IMR-90 (cell line): ENCODE measurements at regions not wholly inside any gene's neighbourhood (a gene's known extent, or its start where the extent isn't known, plus 50 kb on each side); places are given as distances from the start of the nearest gene placed in this dataset.

ENCODE experiments used
- ATAC-seq: fragments of 200-7000 bp; cut with Tn5 transposase; 2 replicates; pipeline ENCODE4 v1.9.1; 2020; ENCODE audit warnings: low read depth, mild to moderate bottlenecking, moderate library complexity
- BruUV-seq: library from RNA; stranded (reverse); fragments of 400-500 nt; replicated peaks from 2 replicates; lab custom pipeline; 2021; lab: Mats Ljungman, UMichigan
- CTCF ChIA-PET: fragments of 300-600 bp; formaldehyde crosslinking; extraction: SDS; loops from one replicate; lab custom pipeline; 2021; ENCODE audit warnings: antibody characterized with exemption; lab: Yijun Ruan, JAX
- POLR2A ChIA-PET: fragments of 300-600 bp; sonication (Branson Sonifier 250); formaldehyde crosslinking; loops from one replicate; lab custom pipeline; 2022; ENCODE audit warnings: antibody characterized with exemption; ENCODE audit not compliant: unreplicated experiment; lab: Charles Lee
- DNase-seq: peaks from one replicate; pipeline ENCODE4 v3.0.0; 2013
- H2AFZ ChIP-seq: replicated peaks from 2 replicates; pipeline ENCODE3; 2013; ENCODE audit warnings: low read length, mild to moderate bottlenecking; ENCODE audit not compliant: poor library complexity
- H2AK5ac ChIP-seq: 2 replicates; pipeline ENCODE4 v1.6.1; 2013; ENCODE audit warnings: low read depth, low read length, inconsistent platforms
- H2AK9ac ChIP-seq: replicated peaks from 2 replicates; pipeline ENCODE3; 2013; ENCODE audit warnings: mild to moderate bottlenecking, low read depth, low read length, moderate library complexity; ENCODE audit not compliant: poor library complexity
- H2BK120ac ChIP-seq: 2 replicates; pipeline ENCODE4 v1.6.1; 2013; ENCODE audit warnings: low read depth, low read length, inconsistent platforms
- H2BK15ac ChIP-seq: 3 replicates; pipeline ENCODE4 v1.6.1; 2013; ENCODE audit warnings: low read depth, low read length, inconsistent platforms
- H2BK20ac ChIP-seq: 2 replicates; pipeline ENCODE4 v1.6.1; 2013; ENCODE audit warnings: low read depth, mild to moderate bottlenecking, inconsistent platforms, low read length, moderate library complexity
- H2BK5ac ChIP-seq: 2 replicates; pipeline ENCODE4 v1.6.1; 2013; ENCODE audit warnings: mild to moderate bottlenecking, low read depth, low read length, inconsistent platforms; ENCODE audit not compliant: poor library complexity, severe bottlenecking
- H3K14ac ChIP-seq: replicated peaks from 2 replicates; pipeline ENCODE4 v1.6.1; 2013; ENCODE audit warnings: low read depth, low read length, inconsistent platforms
- H3K18ac ChIP-seq: 2 replicates; pipeline ENCODE4 v1.6.1; 2013; ENCODE audit warnings: low read depth, low read length, control low read depth
- H3K23ac ChIP-seq: 2 replicates; pipeline ENCODE4 v1.6.1; 2013; ENCODE audit warnings: low read depth, low read length, inconsistent platforms
- H3K27ac ChIP-seq: 2 replicates; pipeline ENCODE4 v1.5.1; 2013; ENCODE audit warnings: mild to moderate bottlenecking, control low read depth, low read length; ENCODE audit not compliant: insufficient read depth
- H3K27me3 ChIP-seq: 2 replicates; pipeline ENCODE4 v1.6.1; 2013; ENCODE audit warnings: low read length; ENCODE audit not compliant: control insufficient read depth, insufficient read depth
- H3K36me3 ChIP-seq: 2 replicates; pipeline ENCODE4 v1.6.1; 2013; ENCODE audit warnings: low read length, mixed read lengths; ENCODE audit not compliant: control insufficient read depth, insufficient read depth
- H3K4ac ChIP-seq: 2 replicates; pipeline ENCODE4 v1.6.1; 2013; ENCODE audit warnings: low read depth, low read length, inconsistent platforms
- H3K4me1 ChIP-seq: 2 replicates; pipeline ENCODE4 v1.6.1; 2013; ENCODE audit warnings: low read length, mixed read lengths; ENCODE audit not compliant: control insufficient read depth, insufficient read depth
- H3K4me2 ChIP-seq: 2 replicates; pipeline ENCODE4 v1.6.1; 2013; ENCODE audit warnings: low read depth, mild to moderate bottlenecking, control low read depth, low read length, moderate library complexity
- H3K4me3 ChIP-seq: 2 replicates; pipeline ENCODE4 v1.5.1; 2013; ENCODE audit warnings: low read depth, mild to moderate bottlenecking, control low read depth, low read length, moderate library complexity; ENCODE audit not compliant: insufficient read depth
- H3K56ac ChIP-seq: 2 replicates; pipeline ENCODE4 v1.6.1; 2013; ENCODE audit warnings: low read length, inconsistent platforms; ENCODE audit not compliant: insufficient read depth; ENCODE audit errors: extremely low read depth
- H3K79me1 ChIP-seq, 2 experiments: 2 replicates each; pipeline ENCODE4 v1.6.1; 2013; ENCODE audit warnings: low read length in 2 of 2, inconsistent platforms in 1 of 2, low read depth in 1 of 2
- H3K9ac ChIP-seq: 2 replicates; pipeline ENCODE4 v1.6.1; 2013; ENCODE audit warnings: low read depth, low read length, control low read depth
- H3K9me1 ChIP-seq: 2 replicates; pipeline ENCODE4 v1.6.1; 2013; ENCODE audit warnings: low read length, inconsistent platforms; ENCODE audit not compliant: insufficient read depth
- H3K9me3 ChIP-seq: 2 replicates; pipeline ENCODE4 v1.6.1; 2013; ENCODE audit warnings: low read length; ENCODE audit not compliant: control insufficient read depth, insufficient read depth
- H4K20me1 ChIP-seq: 2 replicates; pipeline ENCODE4 v1.6.1; 2013; ENCODE audit warnings: low read length, inconsistent platforms; ENCODE audit not compliant: insufficient read depth
- H4K5ac ChIP-seq: 2 replicates; pipeline ENCODE4 v1.6.1; 2013; ENCODE audit warnings: mild to moderate bottlenecking, low read depth, low read length, control low read depth
- H4K8ac ChIP-seq, 2 experiments: 2 replicates each; pipeline ENCODE4 v1.6.1; 2013; ENCODE audit warnings: low read depth in 2 of 2, low read length in 2 of 2, control low read depth in 1 of 2, inconsistent platforms in 1 of 2
- H4K91ac ChIP-seq: 2 replicates; pipeline ENCODE4 v1.6.1; 2013; ENCODE audit warnings: low read depth, low read length, inconsistent platforms; ENCODE audit not compliant: insufficient read depth
- BHLHE40 ChIP-seq: fragments of 150-350 bp; IDR thresholded peaks from 2 replicates; pipeline ENCODE4 v1.6.1; 2016; ENCODE audit warnings: mild to moderate bottlenecking, low read depth, low read length
- CEBPB ChIP-seq: IDR thresholded peaks from 2 replicates; pipeline ENCODE4 v1.6.1; 2012; ENCODE audit warnings: low read depth, low read length, improper control_type of control experiment
- CHD1 ChIP-seq: IDR thresholded peaks from 2 replicates; pipeline ENCODE4 v1.6.1; 2012; ENCODE audit warnings: low read depth, low read length, improper control_type of control experiment
- CTCF ChIP-seq: conservative IDR thresholded peaks from 2 replicates; pipeline ENCODE4 v1.5.1; 2012; ENCODE audit warnings: mild to moderate bottlenecking, low read depth, low read length, improper control_type of control experiment
- ELK1 ChIP-seq: fragments of 150-350 bp; IDR thresholded peaks from 2 replicates; pipeline ENCODE4 v1.6.1; 2016; ENCODE audit warnings: low read depth, mild to moderate bottlenecking, low read length, moderate library complexity, borderline replicate concordance
- FOS ChIP-seq: fragments of 150-350 bp; IDR thresholded peaks from 2 replicates; pipeline ENCODE4 v1.6.1; 2016; ENCODE audit warnings: low read depth, low read length
- MAFK ChIP-seq: IDR thresholded peaks from 2 replicates; pipeline ENCODE4 v1.6.1; 2012; ENCODE audit warnings: low read depth, low read length, improper control_type of control experiment
- MAZ ChIP-seq: IDR thresholded peaks from 2 replicates; pipeline ENCODE4 v1.6.1; 2012; ENCODE audit warnings: low read depth, mild to moderate bottlenecking, low read length, improper control_type of control experiment, moderate library complexity, borderline replicate concordance
- MXI1 ChIP-seq: IDR thresholded peaks from 2 replicates; pipeline ENCODE4 v1.6.1; 2012; ENCODE audit warnings: low read depth, mild to moderate bottlenecking, low read length, moderate library complexity, borderline replicate concordance
- NFE2L2 ChIP-seq: fragments of 150-350 bp; IDR thresholded peaks from 2 replicates; pipeline ENCODE4 v1.6.1; 2016; ENCODE audit warnings: low read depth, mild to moderate bottlenecking, low read length
- POLR2A ChIP-seq: IDR thresholded peaks from 2 replicates; pipeline ENCODE4 v1.6.1; 2012; ENCODE audit warnings: mild to moderate bottlenecking, low read depth, low read length
- RAD21 ChIP-seq: IDR thresholded peaks from 2 replicates; pipeline ENCODE4 v1.6.1; 2012; ENCODE audit warnings: low read length, improper control_type of control experiment
- RCOR1 ChIP-seq: IDR thresholded peaks from 2 replicates; pipeline ENCODE4 v1.6.1; 2012; ENCODE audit warnings: mild to moderate bottlenecking, low read length, improper control_type of control experiment; ENCODE audit not compliant: insufficient replicate concordance
- RFX5 ChIP-seq: IDR thresholded peaks from 2 replicates; pipeline ENCODE4 v1.8.0; 2012; ENCODE audit warnings: low read depth, mild to moderate bottlenecking, low read length, moderate library complexity
- SMC3 ChIP-seq: fragments of 150-350 bp; IDR thresholded peaks from 2 replicates; pipeline ENCODE4 v1.6.1; 2016; ENCODE audit warnings: low read depth, mild to moderate bottlenecking, antibody characterized with exemption, low read length, moderate library complexity
- USF2 ChIP-seq: fragments of 150-350 bp; IDR thresholded peaks from 2 replicates; pipeline ENCODE4 v1.6.1; 2017; ENCODE audit warnings: mild to moderate bottlenecking, antibody characterized with exemption, low read length, low read depth
- WGBS, 2 experiments: methylation state at CpG; one replicate each; pipeline versions ENCODE4 v1.1.5 to v1.1.7; 2013; ENCODE audit warnings: missing lambda C conversion rate in 2 of 2; ENCODE audit not compliant: insufficient read length in 1 of 2; ENCODE audit errors: extremely low coverage in 2 of 2; 5-methylcytosine and 5-hydroxymethylcytosine counted together
- dilution Hi-C: fragments of 300-500 bp; cut with HindIII; formaldehyde crosslinking; loops from one replicate; pipeline ENCODE4 v1.14.3; 2018; ENCODE audit warnings: low sequenced_read_pairs; ENCODE audit not compliant: unreplicated experiment
- in situ Hi-C: fragments of 300-500 bp; cut with MboI; formaldehyde crosslinking; loops from 3 replicates; pipeline ENCODE4 v1.14.3; 2019; ENCODE audit warnings: low sequenced_read_pairs, inconsistent platforms, mixed read lengths
- intact Hi-C: fragments of 100-400 bp; cut with micrococcal nuclease; formaldehyde crosslinking; loops from 2 replicates; pipeline ENCODE4 v1.10.0; 2022

- dilution Hi-C loops = no loop called here
- H4K20me1 ChIP-seq = no peaks in the 10 kb centered on the region
Measured at GRCh38 chr15:96027501-96027900, 303.0 kb upstream of the NR2F2 start.

More at GRCh38 chr15:96027501-96027900, 303.0 kb upstream of the NR2F2 start:
- Histone ChIP-seq H3K4ac (no peak overlapping the region), H3K56ac (no peak overlapping the region), H2AFZ (no peak overlapping the region), H3K23ac (no peak overlapping the region), H3K9me1 (no peaks in the 10 kb centered on the region), H3K4me1 (no peaks in the 10 kb centered on the region), H2BK20ac (no peak overlapping the region), H3K9ac (no peak overlapping the region), H3K27ac (no peak overlapping the region), H3K79me1 (no peaks in the 10 kb centered on the region), H2AK5ac (no peak overlapping the region), H2BK5ac (no peak overlapping the region), H3K4me3 (no peak overlapping the region), H3K18ac (no peak overlapping the region), H3K4me2 (no peak overlapping the region), H4K91ac (no peak overlapping the region), H3K36me3 (no peaks in the 10 kb centered on the region), H2AK9ac (no peak overlapping the region), H2BK15ac (no peak overlapping the region), H3K9me3 (peaks cover 3% of the 10 kb centered on the region; the same call in 1 of the 2 replicates), H4K5ac (no peak overlapping the region), H2BK120ac (no peak overlapping the region), H3K27me3 (no peaks in the 10 kb centered on the region; the same call in 1 of the 2 replicates), H4K8ac (no peak overlapping the region), H3K14ac (no peak overlapping the region)
- BruUV-seq = no TSS peak
- TF ChIP-seq BHLHE40 = no peak
- TF ChIP-seq CHD1 = no peak
- no peak for TF ChIP-seq USF2
- TF ChIP-seq MXI1 = no peak
- TF ChIP-seq RFX5 = no peak
- no peak for TF ChIP-seq MAFK
- TF ChIP-seq SMC3 = no peak
- no peak for TF ChIP-seq FOS
- no peak for TF ChIP-seq RAD21
- no peak for TF ChIP-seq CTCF
- TF ChIP-seq POLR2A = no peak
- TF ChIP-seq MAZ = no peak
- no peak for TF ChIP-seq ELK1
- no peak for TF ChIP-seq NFE2L2
- TF ChIP-seq CEBPB = no peak
- no peak for TF ChIP-seq RCOR1
- no CpG with 5 or more reads among the region's 2 CpGs for WGBS, 2 experiments
- ChIA-PET POLR2A (no interaction called here), CTCF (interaction anchor here (0.6 kb wide), 1 partner anchor 23 kb away, joined by 3 read pairs; no protein-coding TSS in a partner anchor)
- in situ Hi-C loops (no loop called here), intact Hi-C loops (no loop called here)
- no peak for DNase-seq
- ATAC-seq = no peak
